T-cell (primary cell): ENCODE measurements at regions not wholly inside any gene's neighbourhood (a gene's known extent, or its start where the extent isn't known, plus 50 kb on each side); places are given as distances from the start of the nearest gene placed in this dataset.

ENCODE experiments used
- ATAC-seq, 4 experiments: fragments of 200-7000 bp in 3 of 4; fragments of 150-1000 bp in 1 of 4; cut with Tn5 transposase; replicated peaks in 1 of 4; 1 replicate in 3 of 4; 2 replicates in 1 of 4; pipeline ENCODE4 v1.10.0; 2021; ENCODE audit warnings: moderate library complexity in 3 of 4, mild to moderate bottlenecking in 2 of 4, moderate number of reproducible peaks in 1 of 4
- CTCF ChIA-PET, 2 donors: fragments of 300-600 bp; sonication (Branson Sonifier 250); formaldehyde crosslinking; loops; one replicate each; lab custom pipeline; 2022; ENCODE audit warnings: antibody characterized with exemption in 2 of 2; lab: Charles Lee
- POLR2A ChIA-PET, 2 donors: fragments of 300-600 bp; sonication (Branson Sonifier 250); formaldehyde crosslinking; loops; one replicate each; lab custom pipeline; 2022; ENCODE audit warnings: antibody characterized with exemption in 2 of 2; lab: Charles Lee
- DNase-seq, 35 experiments: peaks; one replicate each; pipeline versions ENCODE4 v3.0.0 to v3.0.0-alpha.2; 2013 to 2023
- H3K27ac ChIP-seq: one replicate; pipeline ENCODE4 v1.5.1; 2013; ENCODE audit warnings: low read length
- H3K27me3 ChIP-seq, 2 experiments: replicated peaks in 1 of 2; 1 replicate in 1 of 2; 2 replicates in 1 of 2; pipeline versions ENCODE4 v1.6.1 to v1.7.0; 2013; ENCODE audit warnings: low read length in 1 of 2, mixed read lengths in 1 of 2; ENCODE audit not compliant: control insufficient read depth in 2 of 2, insufficient read depth in 2 of 2; ENCODE audit errors: extremely low read depth in 1 of 2
- H3K36me3 ChIP-seq, 2 donors: 1 replicate in 1 of 2; 2 replicates in 1 of 2; pipeline versions ENCODE4 v1.6.1 to v1.7.0; 2013; ENCODE audit warnings: low read length in 1 of 2; ENCODE audit not compliant: control insufficient read depth in 2 of 2, insufficient read depth in 1 of 2; ENCODE audit errors: extremely low read depth in 1 of 2
- H3K4me1 ChIP-seq, 2 experiments: 1 replicate in 1 of 2; 2 replicates in 1 of 2; pipeline versions ENCODE4 v1.6.1 to v1.7.0; 2013; ENCODE audit warnings: low read length in 2 of 2, mixed read lengths in 1 of 2; ENCODE audit not compliant: insufficient read depth in 2 of 2, control insufficient read depth in 1 of 2; ENCODE audit errors: extremely low read depth in 1 of 2
- H3K4me3 ChIP-seq, 2 donors: 1 replicate in 1 of 2; 2 replicates in 1 of 2; pipeline versions ENCODE4 v1.5.1 to v1.7.0; 2013; ENCODE audit warnings: mild to moderate bottlenecking in 2 of 2, low read length in 1 of 2, moderate library complexity in 1 of 2; ENCODE audit not compliant: control insufficient read depth in 1 of 2; ENCODE audit errors: extremely low read depth in 1 of 2
- H3K9me3 ChIP-seq: 2 replicates; pipeline ENCODE4 v1.7.0; 2013
- H3K27ac Mint-ChIP-seq, 2 donors: one replicate each; pipeline ENCODE4 v1.8.0; 2020 to 2021; ENCODE audit warnings: mild to moderate bottlenecking in 2 of 2, mixed read lengths in 2 of 2
- H3K27me3 Mint-ChIP-seq, 2 donors: one replicate each; pipeline ENCODE4 v1.8.0; 2021 to 2022; ENCODE audit warnings: mixed read lengths in 2 of 2
- H3K36me3 Mint-ChIP-seq: one replicate; pipeline ENCODE4 v1.8.0; 2021; ENCODE audit warnings: mixed read lengths
- H3K4me1 Mint-ChIP-seq, 3 donors: one replicate each; pipeline ENCODE4 v1.8.0; 2020 to 2022; ENCODE audit warnings: mixed read lengths in 3 of 3, mild to moderate bottlenecking in 1 of 3
- H3K4me3 Mint-ChIP-seq, 3 donors: one replicate each; pipeline ENCODE4 v1.8.0; 2020 to 2022; ENCODE audit warnings: mild to moderate bottlenecking in 3 of 3, mixed read lengths in 3 of 3, moderate library complexity in 3 of 3
- H3K9me3 Mint-ChIP-seq, 3 donors: one replicate each; pipeline ENCODE4 v1.8.0; 2020 to 2022; ENCODE audit warnings: mixed read lengths in 3 of 3
- WGBS: methylation state at CpG from one replicate; pipeline ENCODE4 v1.1.5; 2013; ENCODE audit warnings: missing lambda C conversion rate; ENCODE audit not compliant: insufficient coverage; 5-methylcytosine and 5-hydroxymethylcytosine counted together

GRCh38 chr3:23071296-23071695 is 131.8 kb upstream of the UBE2E2 start:
- POLR2A ChIA-PET, result no interaction called here
- H3K4me3 ChIP-seq, result no peak overlapping the region
- Mint-ChIP-seq H3K9me3 (peaks cover 0 to 6% (median 0%) of the 10 kb centered on the region in 3 donors), H3K27ac (no peak overlapping the region), H3K4me3 (no peak overlapping the region), H3K4me1 (no peaks in the 10 kb centered on the region), H3K27me3 (peaks cover 3 to 7% of the 10 kb centered on the region in 2 donors), H3K36me3 (no peaks in the 10 kb centered on the region)
- no peaks in the 10 kb centered on the region for H3K36me3 ChIP-seq
- H3K9me3 ChIP-seq, result no peaks in the 10 kb centered on the region
- CTCF ChIA-PET, result no interaction called here
- WGBS, result 17% methylated on average over 2 of the region's 2 CpGs
- ATAC-seq (no peak), DNase-seq (no peak)
- H3K27ac ChIP-seq, result no peak overlapping the region
- H3K4me1 ChIP-seq, result no peaks in the 10 kb centered on the region
- peaks cover 0 to 3% of the 10 kb centered on the region in 2 experiments for H3K27me3 ChIP-seq

- peaks cover 0 to 6% (median 0%) of the 10 kb centered on the region in 3 donors for H3K9me3 Mint-ChIP-seq
- CTCF ChIA-PET, result no interaction called here
- H3K27ac Mint-ChIP-seq, result no peak overlapping the region
- no peak overlapping the region for H3K4me3 Mint-ChIP-seq
- Histone ChIP-seq H3K36me3 (no peaks in the 10 kb centered on the region), H3K27ac (no peak overlapping the region), H3K4me3 (no peak overlapping the region), H3K27me3 (peaks cover 0 to 3% of the 10 kb centered on the region in 2 experiments), H3K4me1 (no peaks in the 10 kb centered on the region), H3K9me3 (no peaks in the 10 kb centered on the region)
- peaks cover 3 to 7% of the 10 kb centered on the region in 2 donors for H3K27me3 Mint-ChIP-seq
- ATAC-seq (no peak), DNase-seq (peak in 3 of 35 experiments; percentile 0 to 18 (median 4))
- H3K4me1 Mint-ChIP-seq, result no peaks in the 10 kb centered on the region
- H3K36me3 Mint-ChIP-seq, result no peaks in the 10 kb centered on the region
- WGBS, result 33% methylated on average over 1 of the region's 1 CpG
- POLR2A ChIA-PET, result no interaction called here
Observed at GRCh38 chr3:23071758-23072157, 131.4 kb upstream of the UBE2E2 start.

GRCh38 chr3:23072693-23073092 is 130.4 kb upstream of the UBE2E2 start:
- Mint-ChIP-seq H3K36me3 (no peaks in the 10 kb centered on the region), H3K4me3 (no peak overlapping the region), H3K9me3 (peaks cover 0 to 6% (median 0%) of the 10 kb centered on the region in 3 donors), H3K4me1 (no peaks in the 10 kb centered on the region), H3K27ac (no peak overlapping the region), H3K27me3 (peaks cover 3 to 7% of the 10 kb centered on the region in 2 donors)
- ChIA-PET CTCF (no interaction called here), POLR2A (no interaction called here)
- ATAC-seq (no peak), DNase-seq (no peak)
- Histone ChIP-seq H3K4me3 (no peak overlapping the region), H3K9me3 (no peaks in the 10 kb centered on the region), H3K27ac (no peak overlapping the region), H3K4me1 (no peaks in the 10 kb centered on the region), H3K36me3 (no peaks in the 10 kb centered on the region), H3K27me3 (peaks cover 0 to 3% of the 10 kb centered on the region in 2 experiments)
- WGBS, result no CpG with 5 or more reads among the region's 1 CpG

GRCh38 chr3:23073724-23074305 is 129.3 kb upstream of the UBE2E2 start:
- DNase-seq, result no peak
- peaks cover 3 to 7% of the 10 kb centered on the region in 2 donors for H3K27me3 Mint-ChIP-seq
- H3K4me3 Mint-ChIP-seq, result no peak overlapping the region
- Histone ChIP-seq H3K9me3 (no peaks in the 10 kb centered on the region), H3K36me3 (no peaks in the 10 kb centered on the region), H3K4me1 (no peaks in the 10 kb centered on the region), H3K27me3 (peaks cover 0 to 3% of the 10 kb centered on the region in 2 experiments), H3K4me3 (no peak overlapping the region), H3K27ac (no peak overlapping the region)
- CTCF ChIA-PET, result no interaction called here
- ATAC-seq, result no peak
- POLR2A ChIA-PET, result no interaction called here
- WGBS, result 75% methylated on average over 4 of the region's 5 CpGs
- no peaks in the 10 kb centered on the region for H3K4me1 Mint-ChIP-seq
- H3K36me3 Mint-ChIP-seq, result no peaks in the 10 kb centered on the region
- no peak overlapping the region for H3K27ac Mint-ChIP-seq
- peaks cover 0 to 6% (median 0%) of the 10 kb centered on the region in 3 donors for H3K9me3 Mint-ChIP-seq

- peaks cover 0 to 2% of the 10 kb centered on the region in 2 experiments for H3K27me3 ChIP-seq
- H3K4me3 ChIP-seq, result no peak overlapping the region
- no peak for ATAC-seq
Observed at GRCh38 chr3:23075496-23075895, 127.6 kb upstream of the UBE2E2 start.

GRCh38 chr3:23076437-23076836 is 126.7 kb upstream of the UBE2E2 start:
- Mint-ChIP-seq H3K27ac (no peak overlapping the region), H3K36me3 (no peaks in the 10 kb centered on the region), H3K27me3 (peaks cover 1 to 3% of the 10 kb centered on the region in 2 donors), H3K4me1 (peaks cover 0 to 9% (median 8%) of the 10 kb centered on the region in 3 donors), H3K4me3 (no peak overlapping the region), H3K9me3 (peaks cover 0 to 1% (median 0%) of the 10 kb centered on the region in 3 donors)
- Histone ChIP-seq H3K27ac (no peak overlapping the region), H3K9me3 (no peaks in the 10 kb centered on the region), H3K36me3 (no peaks in the 10 kb centered on the region), H3K27me3 (no peaks in the 10 kb centered on the region), H3K4me1 (no peaks in the 10 kb centered on the region), H3K4me3 (no peak overlapping the region)
- WGBS, result 20% methylated on average over 1 of the region's 2 CpGs
- ATAC-seq (no peak), DNase-seq (no peak)
- ChIA-PET CTCF (no interaction called here), POLR2A (no interaction called here)

More at GRCh38 chr3:23075496-23075895, 127.6 kb upstream of the UBE2E2 start:
- no peaks in the 10 kb centered on the region for H3K4me1 ChIP-seq
- peaks cover 0 to 6% (median 0%) of the 10 kb centered on the region in 3 donors for H3K9me3 Mint-ChIP-seq
- no peaks in the 10 kb centered on the region for H3K9me3 ChIP-seq
- no peak overlapping the region for H3K27ac Mint-ChIP-seq
- 93% methylated on average over 2 of the region's 2 CpGs for WGBS
- DNase-seq, result no peak
- ChIA-PET POLR2A (interaction anchor here in 1 of 2 donors (0.6 kb wide), 1 partner anchor 34 kb away, joined by 4 read pairs; no protein-coding TSS in a partner anchor), CTCF (no interaction called here)
- H3K36me3 ChIP-seq, result no peaks in the 10 kb centered on the region
- H3K4me3 Mint-ChIP-seq, result no peak overlapping the region
- H3K36me3 Mint-ChIP-seq, result no peaks in the 10 kb centered on the region
- H3K27me3 Mint-ChIP-seq, result peaks cover 3 to 7% of the 10 kb centered on the region in 2 donors
- H3K4me1 Mint-ChIP-seq, result peaks cover 0 to 9% (median 8%) of the 10 kb centered on the region in 3 donors
- no peak overlapping the region for H3K27ac ChIP-seq
